ENCODE measurements at regions not wholly inside any gene's neighbourhood (a gene's known extent, or its start where the extent isn't known, plus 50 kb on each side); places are given as distances from the start of the nearest gene placed in this dataset.
"Not testable (repeated sequence)": the region's sequence is repeated elsewhere in the genome, so short reads cannot be mapped to it uniquely, and the experiment has no call there.

DNA sequence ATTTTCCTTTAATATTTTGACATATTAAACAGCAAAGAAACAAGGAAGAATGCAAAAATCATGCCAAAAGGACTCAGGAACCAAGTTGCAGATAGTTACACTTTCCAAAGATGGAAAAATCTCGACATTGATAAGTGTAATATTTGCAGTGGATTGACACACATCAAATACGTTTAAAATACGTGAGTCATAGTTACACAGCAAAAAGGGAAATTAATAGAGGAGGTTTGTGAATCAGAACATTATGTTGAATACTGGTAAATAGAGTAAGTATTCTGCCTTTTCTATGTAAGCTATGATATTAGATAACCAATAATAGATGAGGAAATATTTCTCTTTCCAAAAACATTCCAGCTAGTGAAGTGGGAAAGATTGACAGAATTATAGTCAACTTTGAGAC is 1761.3 kb upstream of the IGFBP7 start:
- no peak for DNase-seq

DNA sequence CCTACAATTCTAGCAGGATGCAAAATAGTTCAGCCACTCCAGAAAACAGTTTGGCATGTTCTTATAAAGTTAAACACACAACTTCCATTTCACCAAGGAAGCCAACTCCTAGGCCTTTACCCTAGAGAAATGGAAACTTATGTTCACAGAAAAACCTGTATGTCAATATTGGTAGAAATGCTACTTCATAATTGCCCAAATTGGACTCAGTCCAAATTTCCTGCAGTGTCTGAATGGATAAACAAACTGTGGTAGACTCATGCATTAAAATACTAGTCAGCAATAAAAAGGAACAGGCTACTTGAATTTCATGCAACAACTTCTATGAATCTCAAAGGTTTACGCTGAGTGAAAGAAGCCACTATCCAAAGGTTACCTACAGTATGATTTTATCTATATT is 1738.8 kb upstream of the IGFBP7 start:
- no peak for DNase-seq

DNA sequence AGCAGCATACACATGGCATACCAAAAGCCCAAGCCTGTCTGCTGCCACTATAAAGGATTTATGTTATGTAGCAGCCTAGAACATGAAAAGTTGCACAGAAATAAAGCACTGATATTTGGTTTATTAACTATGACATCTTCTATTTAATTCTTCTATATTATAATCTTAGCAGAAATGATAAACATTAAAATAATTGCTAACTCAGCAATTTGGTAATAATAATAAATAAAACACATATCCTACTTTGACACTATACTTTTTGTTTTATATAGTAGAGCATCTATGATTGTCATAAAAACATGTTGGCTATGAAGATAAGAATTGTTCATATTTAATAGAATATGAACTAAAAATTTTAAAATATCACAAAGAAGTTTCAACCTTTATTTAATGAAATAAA is 1733.3 kb upstream of the IGFBP7 start:
- DNase-seq: no peak

DNA sequence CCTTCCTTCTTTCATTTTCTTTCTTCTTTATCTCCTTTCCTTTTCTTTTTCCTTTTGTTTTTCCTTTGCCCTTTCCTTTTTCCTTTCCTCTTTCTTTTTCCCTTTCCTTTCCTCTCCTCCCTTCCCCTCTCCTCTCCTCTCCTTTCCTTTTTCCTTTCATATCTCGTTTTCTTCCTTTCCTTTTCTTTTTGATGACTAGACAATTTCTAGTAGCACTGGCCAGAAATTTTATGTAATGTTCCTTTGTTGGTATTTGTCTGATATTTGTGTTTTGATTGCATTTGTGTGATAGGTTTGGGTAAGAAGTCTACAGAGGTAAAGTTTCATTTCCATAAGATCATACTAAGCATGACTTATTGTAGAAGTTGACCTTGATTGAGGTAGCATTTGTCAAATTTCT is 1722.9 kb upstream of the IGFBP7 start:
- DNase-seq: no peak

DNA sequence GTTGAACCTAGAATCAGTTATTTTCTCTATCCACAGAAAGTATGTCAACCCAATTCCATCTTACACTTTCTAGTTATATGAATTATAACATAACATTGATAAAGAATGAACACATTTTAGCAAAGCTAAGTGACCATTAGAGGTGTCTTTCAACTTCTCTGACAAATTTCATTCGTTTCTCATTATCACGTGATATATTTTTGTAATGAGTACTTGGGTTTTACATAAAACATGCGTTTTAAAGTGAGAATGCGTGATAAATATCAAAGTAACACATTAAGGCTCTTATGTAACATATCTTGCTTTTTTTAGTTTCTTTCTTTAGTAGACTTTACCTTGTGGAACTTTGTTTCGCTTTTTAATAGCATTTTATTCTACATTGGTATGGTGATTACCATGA is 1715.1 kb upstream of the IGFBP7 start:
- DNase-seq: no peak

DNA sequence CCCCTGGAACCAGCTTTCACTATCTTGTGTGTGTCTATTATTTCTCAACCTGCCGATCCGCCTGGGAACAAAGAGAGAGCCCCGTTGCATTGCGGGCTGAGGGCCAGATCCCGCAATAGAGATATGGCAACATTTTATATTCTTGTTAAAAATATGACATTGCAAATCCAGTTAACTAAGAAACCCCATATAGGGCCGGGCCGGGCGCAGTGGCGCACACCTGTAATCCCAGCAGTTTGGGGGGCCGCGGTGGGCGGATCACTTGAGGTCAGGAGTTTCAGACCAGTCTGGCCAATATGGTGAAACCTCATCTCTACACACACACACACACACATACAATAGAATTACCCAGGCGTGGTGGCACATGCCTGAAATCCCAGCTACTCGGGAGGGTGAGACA is 1708.4 kb upstream of the IGFBP7 start:
- not testable (repeated sequence) for DNase-seq

DNA sequence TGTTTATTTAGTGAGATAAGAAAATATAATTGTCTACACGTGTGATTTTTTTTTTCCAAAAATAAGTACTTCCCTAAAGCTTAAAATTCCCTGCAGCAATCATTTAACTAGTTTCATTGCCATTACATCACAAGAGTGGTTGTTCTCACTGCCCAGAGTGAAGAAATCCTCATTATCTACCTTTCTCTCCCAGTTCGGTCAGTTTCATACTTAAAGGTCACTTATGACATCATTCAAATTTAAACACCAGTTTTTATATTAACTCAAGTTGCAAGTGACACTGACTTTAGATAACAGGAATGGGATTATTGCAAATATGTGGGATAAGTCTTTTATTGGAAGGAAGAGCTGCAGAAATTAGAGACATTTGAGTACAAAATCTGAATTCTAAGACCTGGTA is 1699.8 kb upstream of the IGFBP7 start:
- DNase-seq: no peak

DNA sequence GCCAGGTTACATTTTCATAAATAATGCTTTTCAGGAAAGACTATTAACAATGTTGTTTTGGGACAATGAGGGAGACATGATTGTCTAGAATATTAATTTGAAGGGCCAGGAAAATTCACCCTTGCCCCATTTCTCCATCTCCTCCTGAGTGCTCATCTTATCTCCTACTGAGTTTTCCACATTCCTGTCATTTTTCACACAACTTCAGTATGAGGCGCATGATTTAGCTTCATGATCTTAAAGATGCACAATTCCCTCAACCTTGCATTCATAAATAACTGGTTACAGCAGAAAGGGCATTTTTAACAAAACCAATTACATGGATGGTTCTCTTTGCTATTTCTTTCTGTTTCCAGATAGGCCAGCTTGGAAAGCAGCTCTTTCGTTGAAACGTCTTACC is 1699.2 kb upstream of the IGFBP7 start:
- DNase-seq: no peak

DNA sequence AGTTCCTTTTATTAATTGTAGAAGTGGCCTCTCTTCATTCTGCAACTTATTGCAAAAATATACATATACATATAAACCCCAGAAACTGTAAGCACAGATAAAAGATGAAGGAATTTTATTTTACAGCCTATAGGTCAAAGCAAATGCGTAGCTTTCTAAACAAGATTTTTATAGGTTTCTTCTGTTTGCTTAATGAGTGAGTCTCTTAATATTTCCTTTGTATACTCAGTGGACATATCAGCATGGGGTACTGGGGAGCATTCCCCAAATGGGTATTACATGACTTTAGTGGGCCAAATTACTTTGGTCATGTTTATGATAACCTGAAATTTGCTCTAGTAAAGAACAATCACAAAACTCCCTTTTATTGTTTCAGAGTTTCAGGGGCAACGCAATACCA is 1698.6 kb upstream of the IGFBP7 start:
- DNase-seq: no peak

DNA sequence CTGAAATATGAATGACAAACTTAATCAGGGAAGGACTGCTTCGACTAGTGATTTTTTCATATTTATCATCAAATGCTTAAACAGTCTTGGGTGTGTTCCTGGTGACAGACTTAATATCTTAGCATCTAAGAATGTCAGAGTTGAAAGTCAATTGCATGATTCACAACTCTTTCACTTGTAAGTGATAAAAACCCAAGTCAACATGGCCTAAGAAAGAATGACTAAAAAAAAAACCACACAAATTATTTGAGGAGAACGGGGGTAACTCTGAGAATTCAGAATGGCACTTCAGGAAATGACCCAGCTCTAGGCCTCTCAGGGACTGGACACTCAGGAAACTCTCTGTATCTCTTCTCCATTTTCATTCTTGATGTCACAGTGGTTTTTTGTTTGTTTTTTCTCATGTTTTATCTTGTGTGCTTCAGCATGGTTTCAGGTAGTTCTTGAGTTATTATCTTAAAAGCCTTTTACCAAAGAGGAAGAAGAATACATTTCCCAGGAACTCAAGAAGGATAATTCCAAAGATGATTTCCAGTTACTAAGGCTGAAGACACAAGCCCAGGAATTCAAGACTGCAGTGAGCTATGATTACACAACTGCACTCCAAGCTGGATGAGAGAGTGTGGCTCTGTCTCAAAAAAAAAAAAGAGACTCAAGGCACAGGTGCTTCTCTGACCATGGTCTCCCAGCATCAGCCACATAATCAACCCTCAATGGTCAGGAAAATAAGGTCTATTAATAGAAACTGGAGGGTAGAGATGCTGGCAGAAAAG is 1697.8 kb upstream of the IGFBP7 start:
- DNase-seq: no peak

DNA sequence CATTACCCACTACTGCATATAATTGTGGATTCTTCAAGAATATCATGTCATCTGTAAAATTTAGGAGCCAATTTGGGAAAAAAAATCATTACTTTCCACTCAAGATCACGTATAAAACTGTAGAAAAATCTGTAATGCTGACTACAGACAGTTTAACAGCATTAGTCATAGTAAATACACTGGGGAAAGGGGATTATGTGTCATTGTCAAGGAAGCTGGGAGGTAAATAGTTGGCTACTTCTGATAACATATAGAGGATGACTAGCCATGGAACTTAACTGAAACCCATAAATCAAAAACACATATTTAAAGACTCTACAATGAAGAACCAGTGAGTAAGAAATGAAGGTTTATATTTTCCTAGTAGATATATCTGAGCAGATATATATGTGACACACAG is 1666.4 kb upstream of the IGFBP7 start:
- no peak for DNase-seq

DNA sequence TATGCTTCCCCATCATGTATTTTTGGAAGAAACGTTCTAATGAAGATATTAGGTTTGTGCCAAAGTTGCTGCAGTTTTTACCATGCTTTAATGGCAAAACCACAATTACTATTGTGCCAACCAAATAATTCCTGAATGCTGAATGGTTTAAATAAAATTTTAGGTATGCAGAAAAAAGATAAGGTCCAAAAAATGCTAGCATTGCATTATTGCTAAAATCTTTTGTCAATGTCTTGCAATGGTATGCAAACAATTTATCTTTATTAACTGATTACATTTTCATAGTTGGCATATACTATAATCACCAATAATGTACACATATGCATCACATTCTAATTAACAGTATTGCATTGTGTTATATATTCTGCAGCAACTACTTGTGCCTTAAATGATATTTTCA is 1657.4 kb upstream of the IGFBP7 start:
- DNase-seq: no peak

DNA sequence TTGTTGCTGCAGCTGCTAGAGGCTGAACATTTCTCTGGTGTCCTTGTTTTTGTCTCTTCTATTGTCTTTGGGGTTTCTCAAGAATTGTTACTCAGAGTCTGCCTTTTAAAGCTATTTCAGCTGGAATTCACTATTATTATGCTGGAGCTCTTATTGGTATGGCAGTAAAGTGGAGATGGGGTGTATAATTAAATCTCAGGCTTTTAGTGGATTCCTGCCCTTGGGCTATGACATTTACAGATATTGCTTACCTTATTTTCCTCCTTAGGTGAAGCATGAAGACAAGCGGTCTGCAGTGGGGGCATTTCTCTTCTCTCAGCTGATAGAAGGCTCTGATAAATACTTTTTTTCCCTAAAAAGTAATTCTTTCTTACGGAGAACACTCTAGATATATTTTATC is 1656.6 kb upstream of the IGFBP7 start:
- no peak for DNase-seq

DNA sequence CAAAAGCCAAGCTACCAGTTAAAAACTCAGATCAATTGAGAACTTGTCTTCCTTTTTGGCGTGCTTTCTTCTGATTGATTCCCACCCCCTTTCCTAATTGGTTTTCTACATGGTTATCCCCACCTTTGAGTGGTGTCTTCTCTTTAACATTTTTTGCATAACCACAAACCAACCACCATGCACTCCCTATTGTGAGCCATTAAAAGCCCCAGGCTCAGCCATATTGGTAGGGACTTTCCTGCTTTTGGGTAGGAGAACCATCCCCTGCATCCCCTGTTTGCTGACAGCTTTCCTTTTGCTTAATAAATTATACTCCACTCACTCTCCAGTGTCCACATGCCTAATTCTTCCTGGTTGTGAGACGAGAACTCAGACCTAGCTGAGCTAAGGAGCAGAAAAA is 1651.4 kb upstream of the IGFBP7 start:
- DNase-seq: no peak

DNA sequence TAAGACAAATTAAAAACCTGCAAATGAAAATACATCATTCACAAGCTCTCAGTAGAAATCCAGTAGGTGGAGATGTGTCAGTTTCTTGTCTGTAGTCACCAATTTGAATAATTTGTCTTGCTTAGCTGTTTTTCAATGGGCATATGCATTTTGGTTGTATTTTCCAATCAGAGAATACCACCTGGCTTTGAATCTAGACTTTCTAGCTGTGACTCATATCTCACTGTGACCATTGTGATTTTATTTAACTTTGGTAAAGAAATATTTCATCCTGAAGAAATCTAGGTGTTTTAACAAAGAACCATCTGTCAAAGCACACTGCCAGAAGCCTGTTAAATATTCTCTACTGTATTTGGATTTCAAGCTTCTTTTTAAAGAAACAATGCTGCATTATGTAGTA is 1650.6 kb upstream of the IGFBP7 start:
- no peak for DNase-seq

DNA sequence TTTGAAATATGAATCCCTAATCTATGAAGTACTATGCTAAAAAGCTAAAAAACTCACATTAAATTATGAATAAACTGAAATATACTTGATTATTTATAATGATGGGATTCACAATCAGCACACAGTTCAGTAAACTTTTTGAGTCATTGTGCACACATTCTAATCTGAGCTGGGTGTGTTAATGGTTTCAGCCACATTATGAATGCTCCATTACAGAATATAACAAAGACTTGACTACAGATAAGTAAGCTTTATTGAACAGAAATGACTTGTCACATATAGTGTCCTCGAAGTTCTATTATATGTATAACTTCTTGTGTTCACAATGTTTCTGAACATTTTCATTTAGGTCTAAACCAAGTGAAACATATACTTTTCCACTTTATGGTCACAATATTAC is 1649.9 kb upstream of the IGFBP7 start:
- no peak for DNase-seq

DNA sequence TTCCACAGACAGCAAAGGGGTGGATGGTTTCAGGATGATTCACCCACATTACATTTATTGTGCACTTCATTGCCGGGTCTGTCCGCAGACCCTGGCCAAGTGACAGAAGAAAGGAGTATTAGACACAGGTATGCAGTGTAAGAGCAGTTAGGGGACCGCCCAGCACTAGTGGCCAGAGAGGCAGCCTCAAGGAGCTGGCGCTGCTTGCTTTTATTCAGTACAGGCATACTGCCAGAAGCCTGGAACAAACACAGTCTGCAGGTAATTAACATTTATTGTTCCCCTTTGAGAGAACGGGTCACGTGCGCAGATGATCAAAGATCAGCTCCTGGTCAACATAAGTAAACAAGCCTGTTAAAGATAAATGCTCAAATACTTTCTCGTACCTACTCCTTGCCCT is 1639.0 kb upstream of the IGFBP7 start:
- DNase-seq: no peak

DNA sequence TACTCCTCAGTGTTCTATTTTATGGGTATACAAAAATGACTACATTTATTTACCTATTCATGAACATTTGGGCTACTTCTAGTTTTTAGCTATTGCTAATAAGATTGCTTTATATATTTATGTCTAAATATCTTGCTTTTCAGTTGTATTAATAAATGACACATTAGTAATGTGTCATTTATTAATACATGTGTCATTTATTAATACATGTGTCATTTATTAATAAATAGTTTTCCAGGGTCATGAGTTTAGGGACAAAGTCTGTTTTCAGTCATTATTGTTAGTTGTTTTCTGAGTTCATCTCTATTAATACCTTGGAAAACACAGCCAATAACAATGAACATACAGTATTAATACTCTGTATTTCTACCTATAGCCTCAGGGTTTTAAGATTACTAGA is 1630.7 kb upstream of the IGFBP7 start:
- DNase-seq: no peak

DNA sequence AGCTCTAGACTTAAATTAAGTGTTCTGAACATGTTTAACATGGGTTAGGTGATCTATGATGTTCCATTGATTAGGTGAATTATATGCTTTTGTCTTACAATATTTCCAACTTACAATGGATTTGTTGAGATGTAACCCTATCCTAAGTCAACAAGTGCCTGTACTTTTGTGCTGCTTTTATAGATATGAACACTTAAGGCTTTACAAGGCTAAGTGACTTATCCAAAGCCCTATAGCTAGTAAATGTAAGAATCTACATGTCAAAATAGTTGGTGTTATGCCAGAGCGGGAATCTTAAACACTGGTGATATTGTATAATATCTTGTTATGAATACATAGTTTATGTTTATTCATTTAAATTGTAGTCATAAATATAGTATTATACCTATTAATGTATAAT is 1629.1 kb upstream of the IGFBP7 start:
- no peak for DNase-seq

DNA sequence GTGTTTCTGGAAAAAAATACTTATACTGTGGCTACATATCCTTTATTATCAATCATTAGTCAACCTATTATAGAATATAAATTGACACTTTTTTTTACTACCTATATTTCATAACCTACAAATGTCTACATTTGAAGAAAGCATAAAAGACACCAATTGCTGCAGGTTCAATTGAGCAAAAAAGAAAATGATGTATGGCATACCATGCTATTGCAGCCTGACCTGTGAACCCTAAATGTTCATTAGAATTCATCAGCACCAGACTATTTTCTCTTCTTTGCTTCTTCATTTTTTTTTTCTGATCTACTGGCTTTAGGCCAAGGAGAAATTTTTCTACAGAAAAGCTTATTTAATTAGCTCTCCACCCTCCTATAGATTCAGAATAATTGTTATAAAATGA is 1628.2 kb upstream of the IGFBP7 start:
- no peak for DNase-seq

DNA sequence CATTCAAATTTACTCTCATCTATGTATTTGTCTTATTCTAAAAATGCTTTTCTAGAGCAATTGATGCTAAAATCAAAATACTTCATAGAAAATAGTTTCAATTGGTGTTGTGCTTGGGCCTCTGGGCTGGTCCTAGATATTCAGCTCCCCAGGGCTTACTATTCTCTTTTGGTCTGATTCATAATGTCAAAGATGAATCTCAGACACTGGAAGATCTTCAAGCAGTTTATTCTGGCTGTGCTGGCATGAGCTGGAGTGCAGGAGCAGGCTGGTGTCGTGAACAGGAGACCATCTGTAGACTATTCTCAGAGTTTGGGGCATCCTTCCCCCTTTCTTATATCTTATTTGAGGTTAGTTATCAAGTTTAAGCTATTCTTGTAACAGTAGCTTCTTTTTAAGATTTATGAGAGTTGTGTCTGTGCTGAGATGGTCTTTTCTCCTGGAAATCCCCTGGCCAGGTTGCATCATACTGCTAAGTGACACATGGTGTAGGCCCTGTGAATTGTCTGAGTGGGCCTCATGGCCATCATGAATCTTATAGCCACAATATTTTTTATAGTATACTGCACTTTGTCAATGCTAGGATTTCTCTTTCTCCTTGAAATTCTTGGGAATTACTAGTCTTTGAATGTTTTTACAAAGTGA is 1624.0 kb upstream of the IGFBP7 start:
- DNase-seq: no peak

DNA sequence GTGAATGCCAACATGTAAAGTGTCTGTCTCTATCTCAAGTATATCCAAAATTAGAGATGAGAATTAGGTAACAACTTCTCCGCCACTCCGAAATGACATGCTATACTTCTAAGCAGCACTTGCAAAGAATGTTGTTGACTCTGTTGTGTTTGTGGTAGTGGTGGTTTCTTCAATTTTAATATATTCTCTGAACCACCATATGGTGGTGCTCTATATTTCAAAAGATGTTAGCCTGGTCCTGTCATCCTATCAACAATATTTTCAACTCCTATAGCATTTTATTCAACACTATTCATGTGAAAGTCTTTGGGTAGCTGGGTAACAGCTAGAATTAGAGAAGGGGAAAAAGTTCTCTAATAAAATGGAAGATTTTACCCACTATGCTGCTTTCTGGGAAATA is 1622.8 kb upstream of the IGFBP7 start:
- no peak for DNase-seq

DNA sequence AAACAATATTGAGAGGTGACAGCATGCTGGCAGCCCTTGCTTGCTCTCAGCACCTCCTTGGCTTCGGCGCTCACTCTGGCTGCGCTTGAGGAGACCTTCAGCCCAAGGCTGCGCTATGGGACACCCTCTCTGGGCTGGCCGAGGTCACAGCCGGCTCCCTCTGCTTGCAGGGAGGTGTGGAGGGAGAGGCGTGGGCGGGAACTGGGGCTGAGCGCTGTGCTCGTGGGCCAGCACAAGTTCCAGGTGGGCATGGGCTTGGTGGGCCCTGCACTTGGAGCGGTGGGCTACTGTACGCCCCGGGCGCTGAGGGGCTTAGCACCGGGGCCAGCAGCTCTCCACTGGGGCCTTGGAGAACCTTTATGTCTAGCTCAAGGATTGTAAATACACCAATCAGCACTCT is 1613.8 kb upstream of the IGFBP7 start:
- no peak for DNase-seq

DNA sequence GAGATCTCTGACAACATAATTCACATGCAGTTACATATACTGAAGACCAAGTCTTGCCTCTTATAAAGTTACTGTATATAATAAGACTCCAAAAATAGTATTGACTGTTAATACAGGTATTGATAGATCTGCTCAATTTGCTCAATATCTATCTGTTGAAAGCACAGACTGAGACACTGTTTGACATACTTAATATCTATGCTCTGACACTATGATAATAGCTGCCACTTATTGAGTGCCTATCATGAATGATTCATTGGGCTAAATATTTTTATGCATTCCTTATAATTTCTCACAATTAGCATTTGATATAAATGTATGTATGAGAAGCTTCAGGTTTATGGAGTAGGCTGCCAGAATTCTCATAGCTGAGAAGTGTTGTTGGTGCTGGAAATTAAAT is 1600.9 kb upstream of the IGFBP7 start:
- DNase-seq: no peak

DNA sequence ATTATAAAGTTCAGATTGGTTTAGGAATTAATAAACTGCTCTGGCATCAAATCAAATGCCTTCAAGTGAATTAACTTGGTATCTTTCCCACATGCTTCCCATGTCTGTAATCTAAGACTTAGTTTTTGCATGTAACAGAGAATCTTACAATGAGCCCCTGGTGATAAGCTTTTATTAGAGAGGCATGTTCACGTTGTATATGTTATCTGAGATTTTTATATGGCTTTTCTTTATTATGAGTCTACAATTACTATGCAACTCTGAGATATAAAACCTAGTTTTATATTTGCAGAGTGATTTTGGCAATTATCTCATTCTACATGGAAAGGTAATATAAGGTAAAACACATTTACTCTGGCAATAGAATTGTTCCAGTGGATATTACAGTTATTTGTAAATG is 1578.4 kb upstream of the IGFBP7 start:
- no peak for DNase-seq

Data from central memory CD4-positive, alpha-beta T cell (primary cell).